ENCODE measurements at regions not wholly inside any gene's neighbourhood (a gene's known extent, or its start where the extent isn't known, plus 50 kb on each side); places are given as distances from the start of the nearest gene placed in this dataset.

DNA sequence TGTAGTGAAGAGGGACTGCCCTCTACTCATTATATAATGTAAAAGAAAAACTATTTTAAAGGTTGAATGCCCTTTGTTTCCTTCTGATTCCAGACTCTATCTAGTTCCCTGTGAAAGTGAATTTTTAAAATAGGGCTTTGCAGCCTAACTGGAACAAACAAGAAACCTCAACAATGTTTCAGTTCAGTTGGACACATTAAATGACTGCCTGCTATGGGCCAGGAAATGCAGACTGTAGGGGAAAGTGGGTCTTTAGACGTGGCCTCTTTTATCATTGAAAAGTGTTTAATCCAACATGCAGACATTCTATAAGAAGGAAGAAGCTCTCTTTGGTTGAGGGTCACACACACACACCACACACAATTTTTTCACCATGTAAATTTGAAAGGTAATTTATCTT lies 289.1 kb downstream of the ICE1 start:
- TF ChIP-seq GRHL2 (CRISPR knock-in tag; IDR thresholded peaks at IDR 0.05; ENCODE audit: insufficient replicate concordance, severe bottlenecking), result no peak
- TF ChIP-seq ZNF232 (CRISPR knock-in tag; IDR thresholded peaks at IDR 0.05), result no peak
- no peak for TF ChIP-seq ZNF396 (CRISPR knock-in tag; IDR thresholded peaks at IDR 0.05; ENCODE audit: borderline replicate concordance)
- no peak for TF ChIP-seq ZNF121 (CRISPR knock-in tag; IDR thresholded peaks at IDR 0.05)
- TF ChIP-seq FOXK1 (CRISPR knock-in tag; IDR thresholded peaks at IDR 0.05), result no peak
- Mint-ChIP-seq H3K4me3 (no peak overlapping the region), H3K4me1 (peaks cover 9% of the 10 kb centered on the region), H3K9me3 (peaks cover 41% of the 10 kb centered on the region), H3K27me3 (ENCODE audit: low read depth) (no peaks in the 10 kb centered on the region), H3K36me3 (peaks cover 15% of the 10 kb centered on the region), H3K27ac (no peak overlapping the region)
- DNase-seq (ENCODE audit: low spot score) (no peak), ATAC-seq (no peak)
- CTCF ChIA-PET, result no interaction called here
- POLR2A ChIA-PET, result no interaction called here

DNA sequence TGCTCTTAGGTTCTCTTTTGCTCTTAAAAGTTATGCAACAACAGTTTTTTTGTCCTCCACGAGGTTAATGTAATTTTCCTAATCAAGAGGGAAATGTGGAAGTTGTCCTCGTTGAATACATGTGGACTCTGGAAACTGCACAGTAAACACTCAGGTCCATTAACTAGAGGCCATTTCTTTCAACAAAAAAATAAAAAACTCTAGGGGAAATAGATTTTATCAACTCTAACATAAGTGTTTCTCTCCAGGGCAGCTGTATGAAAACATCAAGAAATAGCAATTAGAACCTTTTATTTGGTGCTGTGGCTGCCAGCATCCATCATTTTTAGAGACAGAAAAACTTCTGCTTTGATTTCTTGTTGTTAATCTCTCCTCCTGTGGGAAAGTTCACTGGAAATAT lies 288.6 kb downstream of the ICE1 start:
- no peak for DNase-seq (ENCODE audit: low spot score)
- no peak for ATAC-seq
- TF ChIP-seq FOXP1 (CRISPR knock-in tag; IDR thresholded peaks at IDR 0.05; ENCODE audit: borderline replicate concordance) (no peak), MYBL2 (CRISPR knock-in tag; IDR thresholded peaks at IDR 0.05) (no peak), SOX15 (CRISPR knock-in tag; IDR thresholded peaks at IDR 0.05) (no peak), RORB (CRISPR knock-in tag; IDR thresholded peaks at IDR 0.05) (no peak), HMGA2 (CRISPR knock-in tag; IDR thresholded peaks at IDR 0.05) (no peak), JUN (CRISPR knock-in tag; IDR thresholded peaks at IDR 0.05) (no peak)
- TF ChIP-seq, protein P1, sequence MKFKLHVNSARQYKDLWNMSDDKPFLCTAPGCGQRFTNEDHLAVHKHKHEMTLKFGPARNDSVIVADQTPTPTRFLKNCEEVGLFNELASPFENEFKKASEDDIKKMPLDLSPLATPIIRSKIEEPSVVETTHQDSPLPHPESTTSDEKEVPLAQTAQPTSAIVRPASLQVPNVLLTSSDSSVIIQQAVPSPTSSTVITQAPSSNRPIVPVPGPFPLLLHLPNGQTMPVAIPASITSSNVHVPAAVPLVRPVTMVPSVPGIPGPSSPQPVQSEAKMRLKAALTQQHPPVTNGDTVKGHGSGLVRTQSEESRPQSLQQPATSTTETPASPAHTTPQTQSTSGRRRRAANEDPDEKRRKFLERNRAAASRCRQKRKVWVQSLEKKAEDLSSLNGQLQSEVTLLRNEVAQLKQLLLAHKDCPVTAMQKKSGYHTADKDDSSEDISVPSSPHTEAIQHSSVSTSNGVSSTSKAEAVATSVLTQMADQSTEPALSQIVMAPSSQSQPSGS (CRISPR knock-in tag; IDR thresholded peaks at IDR 0.05; ENCODE audit: borderline replicate concordance, low read depth), result no peak
- ChIA-PET CTCF (no interaction called here), POLR2A (no interaction called here)
- H3K36me3 Mint-ChIP-seq, result peaks cover 15% of the 10 kb centered on the region
- peaks cover 41% of the 10 kb centered on the region for H3K9me3 Mint-ChIP-seq
- no peak overlapping the region for H3K27ac Mint-ChIP-seq
- no peak overlapping the region for H3K4me3 Mint-ChIP-seq
- no peaks in the 10 kb centered on the region for H3K27me3 Mint-ChIP-seq (ENCODE audit: low read depth)
- peaks cover 9% of the 10 kb centered on the region for H3K4me1 Mint-ChIP-seq

DNA sequence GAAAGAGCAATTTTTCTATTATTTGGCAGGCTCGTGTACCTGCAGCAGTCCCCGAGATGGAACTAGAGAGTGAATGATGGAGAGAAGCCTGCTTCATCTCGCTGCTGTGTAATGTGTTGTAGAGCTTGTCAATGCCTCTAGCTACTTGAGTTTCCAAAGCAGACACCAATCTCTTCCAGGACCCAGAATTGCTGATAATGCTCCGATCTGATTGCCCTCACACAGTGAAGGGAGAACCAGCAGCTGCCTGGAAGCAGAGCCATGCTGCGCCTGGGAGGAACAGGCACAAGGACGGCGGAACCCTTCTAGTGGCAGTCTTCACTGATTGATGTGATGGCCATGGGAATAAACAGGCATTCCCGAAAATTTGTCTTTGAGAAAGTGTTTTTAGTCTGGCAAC lies 288.0 kb downstream of the ICE1 start:
- CTCF ChIA-PET, result no interaction called here
- H3K4me1 Mint-ChIP-seq, result peaks cover 9% of the 10 kb centered on the region
- peaks cover 15% of the 10 kb centered on the region for H3K36me3 Mint-ChIP-seq
- H3K4me3 Mint-ChIP-seq, result no peak overlapping the region
- DNase-seq (ENCODE audit: low spot score) (no peak), ATAC-seq (no peak; the same call in 1 of the 2 replicates)
- POLR2A ChIA-PET, result no interaction called here
- no peak overlapping the region for H3K27ac Mint-ChIP-seq
- no peaks in the 10 kb centered on the region for H3K27me3 Mint-ChIP-seq (ENCODE audit: low read depth)
- no peak for TF ChIP-seq ELF4 (CRISPR knock-in tag; IDR thresholded peaks at IDR 0.05; ENCODE audit: low read depth)
- TF ChIP-seq, protein P2, sequence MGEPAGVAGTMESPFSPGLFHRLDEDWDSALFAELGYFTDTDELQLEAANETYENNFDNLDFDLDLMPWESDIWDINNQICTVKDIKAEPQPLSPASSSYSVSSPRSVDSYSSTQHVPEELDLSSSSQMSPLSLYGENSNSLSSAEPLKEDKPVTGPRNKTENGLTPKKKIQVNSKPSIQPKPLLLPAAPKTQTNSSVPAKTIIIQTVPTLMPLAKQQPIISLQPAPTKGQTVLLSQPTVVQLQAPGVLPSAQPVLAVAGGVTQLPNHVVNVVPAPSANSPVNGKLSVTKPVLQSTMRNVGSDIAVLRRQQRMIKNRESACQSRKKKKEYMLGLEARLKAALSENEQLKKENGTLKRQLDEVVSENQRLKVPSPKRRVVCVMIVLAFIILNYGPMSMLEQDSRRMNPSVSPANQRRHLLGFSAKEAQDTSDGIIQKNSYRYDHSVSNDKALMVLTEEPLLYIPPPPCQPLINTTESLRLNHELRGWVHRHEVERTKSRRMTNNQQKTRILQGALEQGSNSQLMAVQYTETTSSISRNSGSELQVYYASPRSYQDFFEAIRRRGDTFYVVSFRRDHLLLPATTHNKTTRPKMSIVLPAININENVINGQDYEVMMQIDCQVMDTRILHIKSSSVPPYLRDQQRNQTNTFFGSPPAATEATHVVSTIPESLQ (CRISPR knock-in tag; IDR thresholded peaks at IDR 0.05), result no peak
- no peak for TF ChIP-seq IRF2 (CRISPR knock-in tag; IDR thresholded peaks at IDR 0.05; ENCODE audit: borderline replicate concordance, low read depth)
- no peak for TF ChIP-seq OVOL2 (CRISPR knock-in tag; IDR thresholded peaks at IDR 0.05; ENCODE audit: borderline replicate concordance)
- no peak for TF ChIP-seq FOXJ3 (CRISPR knock-in tag; IDR thresholded peaks at IDR 0.05; ENCODE audit: borderline replicate concordance)
- no peak for TF ChIP-seq GTF2I (CRISPR knock-in tag; conservative IDR thresholded peaks at IDR 0.05)
- no peak for TF ChIP-seq ETV6 (CRISPR knock-in tag; IDR thresholded peaks at IDR 0.05)
- TF ChIP-seq, protein P3, sequence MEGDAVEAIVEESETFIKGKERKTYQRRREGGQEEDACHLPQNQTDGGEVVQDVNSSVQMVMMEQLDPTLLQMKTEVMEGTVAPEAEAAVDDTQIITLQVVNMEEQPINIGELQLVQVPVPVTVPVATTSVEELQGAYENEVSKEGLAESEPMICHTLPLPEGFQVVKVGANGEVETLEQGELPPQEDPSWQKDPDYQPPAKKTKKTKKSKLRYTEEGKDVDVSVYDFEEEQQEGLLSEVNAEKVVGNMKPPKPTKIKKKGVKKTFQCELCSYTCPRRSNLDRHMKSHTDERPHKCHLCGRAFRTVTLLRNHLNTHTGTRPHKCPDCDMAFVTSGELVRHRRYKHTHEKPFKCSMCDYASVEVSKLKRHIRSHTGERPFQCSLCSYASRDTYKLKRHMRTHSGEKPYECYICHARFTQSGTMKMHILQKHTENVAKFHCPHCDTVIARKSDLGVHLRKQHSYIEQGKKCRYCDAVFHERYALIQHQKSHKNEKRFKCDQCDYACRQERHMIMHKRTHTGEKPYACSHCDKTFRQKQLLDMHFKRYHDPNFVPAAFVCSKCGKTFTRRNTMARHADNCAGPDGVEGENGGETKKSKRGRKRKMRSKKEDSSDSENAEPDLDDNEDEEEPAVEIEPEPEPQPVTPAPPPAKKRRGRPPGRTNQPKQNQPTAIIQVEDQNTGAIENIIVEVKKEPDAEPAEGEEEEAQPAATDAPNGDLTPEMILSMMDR (IDR thresholded peaks at IDR 0.05), result no peak
- TF ChIP-seq TCF7 (CRISPR knock-in tag; IDR thresholded peaks at IDR 0.05; ENCODE audit: low read depth), result no peak
- TF ChIP-seq, protein P4, sequence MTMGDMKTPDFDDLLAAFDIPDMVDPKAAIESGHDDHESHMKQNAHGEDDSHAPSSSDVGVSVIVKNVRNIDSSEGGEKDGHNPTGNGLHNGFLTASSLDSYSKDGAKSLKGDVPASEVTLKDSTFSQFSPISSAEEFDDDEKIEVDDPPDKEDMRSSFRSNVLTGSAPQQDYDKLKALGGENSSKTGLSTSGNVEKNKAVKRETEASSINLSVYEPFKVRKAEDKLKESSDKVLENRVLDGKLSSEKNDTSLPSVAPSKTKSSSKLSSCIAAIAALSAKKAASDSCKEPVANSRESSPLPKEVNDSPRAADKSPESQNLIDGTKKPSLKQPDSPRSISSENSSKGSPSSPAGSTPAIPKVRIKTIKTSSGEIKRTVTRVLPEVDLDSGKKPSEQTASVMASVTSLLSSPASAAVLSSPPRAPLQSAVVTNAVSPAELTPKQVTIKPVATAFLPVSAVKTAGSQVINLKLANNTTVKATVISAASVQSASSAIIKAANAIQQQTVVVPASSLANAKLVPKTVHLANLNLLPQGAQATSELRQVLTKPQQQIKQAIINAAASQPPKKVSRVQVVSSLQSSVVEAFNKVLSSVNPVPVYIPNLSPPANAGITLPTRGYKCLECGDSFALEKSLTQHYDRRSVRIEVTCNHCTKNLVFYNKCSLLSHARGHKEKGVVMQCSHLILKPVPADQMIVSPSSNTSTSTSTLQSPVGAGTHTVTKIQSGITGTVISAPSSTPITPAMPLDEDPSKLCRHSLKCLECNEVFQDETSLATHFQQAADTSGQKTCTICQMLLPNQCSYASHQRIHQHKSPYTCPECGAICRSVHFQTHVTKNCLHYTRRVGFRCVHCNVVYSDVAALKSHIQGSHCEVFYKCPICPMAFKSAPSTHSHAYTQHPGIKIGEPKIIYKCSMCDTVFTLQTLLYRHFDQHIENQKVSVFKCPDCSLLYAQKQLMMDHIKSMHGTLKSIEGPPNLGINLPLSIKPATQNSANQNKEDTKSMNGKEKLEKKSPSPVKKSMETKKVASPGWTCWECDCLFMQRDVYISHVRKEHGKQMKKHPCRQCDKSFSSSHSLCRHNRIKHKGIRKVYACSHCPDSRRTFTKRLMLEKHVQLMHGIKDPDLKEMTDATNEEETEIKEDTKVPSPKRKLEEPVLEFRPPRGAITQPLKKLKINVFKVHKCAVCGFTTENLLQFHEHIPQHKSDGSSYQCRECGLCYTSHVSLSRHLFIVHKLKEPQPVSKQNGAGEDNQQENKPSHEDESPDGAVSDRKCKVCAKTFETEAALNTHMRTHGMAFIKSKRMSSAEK (CRISPR knock-in tag; IDR thresholded peaks at IDR 0.05; ENCODE audit: borderline replicate concordance), result no peak
- no peak for TF ChIP-seq ZNF121 (CRISPR knock-in tag; IDR thresholded peaks at IDR 0.05)
- TF ChIP-seq ZNF671 (CRISPR knock-in tag; IDR thresholded peaks at IDR 0.05), result no peak
- TF ChIP-seq, protein P5, sequence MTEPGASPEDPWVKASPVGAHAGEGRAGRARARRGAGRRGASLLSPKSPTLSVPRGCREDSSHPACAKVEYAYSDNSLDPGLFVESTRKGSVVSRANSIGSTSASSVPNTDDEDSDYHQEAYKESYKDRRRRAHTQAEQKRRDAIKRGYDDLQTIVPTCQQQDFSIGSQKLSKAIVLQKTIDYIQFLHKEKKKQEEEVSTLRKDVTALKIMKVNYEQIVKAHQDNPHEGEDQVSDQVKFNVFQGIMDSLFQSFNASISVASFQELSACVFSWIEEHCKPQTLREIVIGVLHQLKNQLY (CRISPR knock-in tag; IDR thresholded peaks at IDR 0.05), result no peak
- no peak for TF ChIP-seq CBFB (CRISPR knock-in tag; IDR thresholded peaks at IDR 0.05; ENCODE audit: low read depth)
- H3K9me3 Mint-ChIP-seq, result peaks cover 41% of the 10 kb centered on the region
